Body of pancreas (tissue), 4 donors: ENCODE measurements at regions not wholly inside any gene's neighbourhood (a gene's known extent, or its start where the extent isn't known, plus 50 kb on each side); places are given as distances from the start of the nearest gene placed in this dataset.
A peak's percentile ranks its signal among the peaks of the same experiment; 100 is the strongest.

ENCODE experiments used
- ATAC-seq: fragments of 150-250 bp; one replicate; pipeline ENCODE4 v1.9.1; 2016
- DNase-seq, 4 donors: peaks; one replicate each; pipeline ENCODE4 v3.0.0-alpha.2; 2019
- H3K27ac ChIP-seq, 4 donors: fragments of 200-600 bp; sonication (generic); 1 replicate in 3 of 4; 2 replicates in 1 of 4; pipeline versions ENCODE4 v1.5.1 to v1.6.1; 2016 to 2019; ENCODE audit warnings: mild to moderate bottlenecking in 1 of 4, mixed read lengths in 1 of 4, moderate library complexity in 1 of 4
- H3K27me3 ChIP-seq, 2 donors: fragments of 200-600 bp; sonication (generic); one replicate each; pipeline ENCODE4 v1.6.0; 2016; ENCODE audit warnings: mild to moderate bottlenecking in 1 of 2
- H3K36me3 ChIP-seq, 2 donors: fragments of 200-600 bp; sonication (generic); replicated peaks in 1 of 2; 2 replicates each; pipeline ENCODE4 v1.5.1; 2016; ENCODE audit warnings: low read depth in 2 of 2; ENCODE audit not compliant: insufficient read depth in 1 of 2
- H3K4me1 ChIP-seq: fragments of 200-600 bp; sonication (generic); one replicate; pipeline ENCODE4 v1.6.0; 2016
- H3K4me3 ChIP-seq, 2 donors: fragments of 200-600 bp; sonication (generic); 1 replicate in 1 of 2; 2 replicates in 1 of 2; pipeline ENCODE4 v1.5.1; 2016 to 2019
- H3K9me3 ChIP-seq, 3 donors: fragments of 200-600 bp; sonication (generic); 1 replicate in 2 of 3; 2 replicates in 1 of 3; pipeline ENCODE4 v1.5.1; 2016
- POLR2A ChIP-seq, 3 donors: fragments of 450-650 bp; IDR thresholded peaks; one replicate each; pipeline ENCODE4 v1.6.1; 2016; ENCODE audit warnings: antibody characterized with exemption in 3 of 3, mild to moderate bottlenecking in 2 of 3
- WGBS, 2 donors: methylation state at CpG; one replicate each; pipeline ENCODE4 v1.1.5; 2017; 5-methylcytosine and 5-hydroxymethylcytosine counted together
- intact Hi-C: fragments of 100-400 bp; cut with DNase I; formaldehyde crosslinking; loops from one replicate; pipeline ENCODE4 v1.15.1; 2023
- TF ChIP-seq, protein P1 (sequence below), 7 experiments: fragments of 450-650 bp in 4 of 7; fragments of 200-600 bp in 3 of 7; sonication (generic) in 3 of 7; IDR thresholded peaks; one replicate each; pipeline ENCODE4 v1.5.1; 2016 to 2019; ENCODE audit warnings: antibody characterized with exemption in 7 of 7

DNA sequence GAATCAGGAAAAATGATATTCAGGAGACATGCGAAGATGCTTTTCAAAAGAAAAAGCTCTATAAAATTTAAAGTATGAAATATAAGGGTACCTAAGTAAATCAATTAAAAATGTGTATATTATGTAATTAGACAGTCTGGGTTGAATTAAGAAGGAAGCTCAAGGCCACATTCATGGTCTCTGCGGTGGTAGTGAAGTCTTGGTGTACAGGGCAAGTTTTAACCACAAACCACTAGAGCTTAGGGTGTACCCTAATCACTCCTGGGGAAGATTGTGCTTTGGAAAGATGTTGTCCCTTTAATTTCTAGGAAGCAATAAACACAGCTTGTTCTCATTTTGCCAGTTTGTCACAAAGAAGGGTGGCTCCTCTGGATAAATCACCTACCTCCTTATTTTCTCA, 287.2 kb upstream of the ZNF608 start:
- DNase-seq (no peak), ATAC-seq (no peak)
- peaks cover 16% of the 10 kb centered on the region for H3K4me1 ChIP-seq
- H3K4me3 ChIP-seq, result no peak overlapping the region
- 89 to 90% methylated on average over 2 of the region's 2 CpGs for WGBS, 2 donors
- no peaks in the 10 kb centered on the region for H3K27me3 ChIP-seq
- no peaks in the 10 kb centered on the region for H3K36me3 ChIP-seq
- no peaks in the 10 kb centered on the region for H3K9me3 ChIP-seq
- TF ChIP-seq POLR2A (IDR thresholded peaks at IDR 0.05), result no peak
- TF ChIP-seq, protein P1, sequence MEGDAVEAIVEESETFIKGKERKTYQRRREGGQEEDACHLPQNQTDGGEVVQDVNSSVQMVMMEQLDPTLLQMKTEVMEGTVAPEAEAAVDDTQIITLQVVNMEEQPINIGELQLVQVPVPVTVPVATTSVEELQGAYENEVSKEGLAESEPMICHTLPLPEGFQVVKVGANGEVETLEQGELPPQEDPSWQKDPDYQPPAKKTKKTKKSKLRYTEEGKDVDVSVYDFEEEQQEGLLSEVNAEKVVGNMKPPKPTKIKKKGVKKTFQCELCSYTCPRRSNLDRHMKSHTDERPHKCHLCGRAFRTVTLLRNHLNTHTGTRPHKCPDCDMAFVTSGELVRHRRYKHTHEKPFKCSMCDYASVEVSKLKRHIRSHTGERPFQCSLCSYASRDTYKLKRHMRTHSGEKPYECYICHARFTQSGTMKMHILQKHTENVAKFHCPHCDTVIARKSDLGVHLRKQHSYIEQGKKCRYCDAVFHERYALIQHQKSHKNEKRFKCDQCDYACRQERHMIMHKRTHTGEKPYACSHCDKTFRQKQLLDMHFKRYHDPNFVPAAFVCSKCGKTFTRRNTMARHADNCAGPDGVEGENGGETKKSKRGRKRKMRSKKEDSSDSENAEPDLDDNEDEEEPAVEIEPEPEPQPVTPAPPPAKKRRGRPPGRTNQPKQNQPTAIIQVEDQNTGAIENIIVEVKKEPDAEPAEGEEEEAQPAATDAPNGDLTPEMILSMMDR (IDR thresholded peaks at IDR 0.05), result no peak
- H3K27ac ChIP-seq, result no peak overlapping the region
- intact Hi-C loops, result no loop called here

DNA sequence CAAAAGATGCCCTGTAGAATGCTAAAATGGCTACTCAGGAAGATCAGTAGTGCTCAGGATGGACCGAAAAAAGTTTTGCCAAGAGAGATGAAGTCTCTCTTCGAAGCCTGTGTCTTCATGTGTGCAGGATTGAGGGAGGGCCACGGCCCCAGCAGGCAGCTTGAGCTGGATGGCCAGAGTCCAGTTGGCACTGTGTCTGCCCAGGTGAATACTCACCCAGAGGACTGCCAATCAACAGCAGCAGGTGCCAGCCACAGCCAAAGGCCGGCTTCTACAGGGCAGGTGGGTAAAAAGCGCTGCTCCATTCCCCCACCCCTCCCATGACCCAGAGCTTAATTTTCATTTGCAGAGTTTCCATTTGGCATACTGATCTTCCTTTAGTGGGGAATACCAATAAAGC, 287.9 kb upstream of the ZNF608 start:
- DNase-seq (peak; percentile 79 to 96 (median 90)), ATAC-seq (peak; percentile 81)
- Histone ChIP-seq H3K27me3 (no peaks in the 10 kb centered on the region), H3K4me1 (peaks cover 16% of the 10 kb centered on the region), H3K9me3 (no peaks in the 10 kb centered on the region), H3K36me3 (no peaks in the 10 kb centered on the region), H3K27ac (no peak overlapping the region), H3K4me3 (no peak overlapping the region)
- 28 to 36% methylated on average over 5 of the region's 5 CpGs for WGBS, 2 donors
- intact Hi-C loops, result no loop called here
- no peak for TF ChIP-seq POLR2A (IDR thresholded peaks at IDR 0.05)
- TF ChIP-seq, protein P1 (IDR thresholded peaks at IDR 0.05), result no peak

DNA sequence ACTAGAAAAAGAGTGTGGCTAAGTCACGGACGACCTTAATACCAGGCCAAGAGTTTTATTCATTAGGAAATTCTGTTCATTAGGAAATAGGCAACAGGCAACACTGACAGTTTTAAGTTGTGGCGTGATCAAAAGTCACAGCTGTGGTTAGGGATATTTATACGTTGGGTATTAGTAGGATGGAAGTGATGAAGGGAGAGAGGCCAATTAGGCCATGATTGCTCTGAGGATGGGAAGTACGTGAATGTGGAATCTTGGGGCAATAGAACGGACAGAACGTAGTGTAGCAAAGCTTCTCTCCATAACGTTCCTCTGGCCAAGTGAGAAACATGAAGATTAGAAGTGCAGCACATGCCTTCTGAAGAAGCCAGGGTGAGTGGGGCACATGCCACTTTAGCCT, 290.1 kb upstream of the ZNF608 start:
- Histone ChIP-seq H3K9me3 (no peaks in the 10 kb centered on the region), H3K4me1 (peaks cover 16% of the 10 kb centered on the region), H3K36me3 (no peaks in the 10 kb centered on the region), H3K4me3 (no peak overlapping the region), H3K27ac (no peak overlapping the region), H3K27me3 (no peaks in the 10 kb centered on the region)
- intact Hi-C loops, result no loop called here
- ATAC-seq (no peak), DNase-seq (no peak)
- 92% methylated on average over 8 of the region's 8 CpGs for WGBS, 2 donors
- TF ChIP-seq, protein P1 (IDR thresholded peaks at IDR 0.05), result no peak
- no peak for TF ChIP-seq POLR2A (IDR thresholded peaks at IDR 0.05)

DNA sequence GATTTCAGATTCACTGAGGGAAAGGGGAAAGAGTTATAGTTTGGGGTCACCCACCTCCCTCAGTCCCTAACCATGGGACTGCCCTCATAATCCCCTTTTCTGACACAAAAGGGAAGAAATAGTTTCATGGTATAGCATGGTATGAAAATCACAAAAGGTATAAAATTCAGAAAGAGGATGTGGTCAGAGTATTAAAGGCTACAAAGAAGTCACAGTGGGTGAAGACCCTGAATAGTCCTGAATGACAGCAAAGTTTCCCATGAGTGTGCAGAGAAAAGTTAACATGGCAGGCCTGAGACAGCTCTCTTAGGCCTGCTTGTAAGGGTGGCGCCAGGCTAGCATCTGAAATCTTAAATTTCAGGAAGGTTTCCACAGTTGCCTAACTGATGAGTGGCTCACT, 290.6 kb upstream of the ZNF608 start:
- Histone ChIP-seq H3K27me3 (no peaks in the 10 kb centered on the region), H3K4me3 (no peak overlapping the region), H3K36me3 (no peaks in the 10 kb centered on the region), H3K27ac (no peak overlapping the region), H3K9me3 (no peaks in the 10 kb centered on the region), H3K4me1 (peaks cover 13% of the 10 kb centered on the region)
- TF ChIP-seq, protein P1 (IDR thresholded peaks at IDR 0.05), result no peak
- no peak for TF ChIP-seq POLR2A (IDR thresholded peaks at IDR 0.05)
- intact Hi-C loops, result no loop called here
- 82 to 95% methylated on average over 1 of the region's 1 CpG for WGBS, 2 donors
- no peak for DNase-seq
- ATAC-seq, result no peak

DNA sequence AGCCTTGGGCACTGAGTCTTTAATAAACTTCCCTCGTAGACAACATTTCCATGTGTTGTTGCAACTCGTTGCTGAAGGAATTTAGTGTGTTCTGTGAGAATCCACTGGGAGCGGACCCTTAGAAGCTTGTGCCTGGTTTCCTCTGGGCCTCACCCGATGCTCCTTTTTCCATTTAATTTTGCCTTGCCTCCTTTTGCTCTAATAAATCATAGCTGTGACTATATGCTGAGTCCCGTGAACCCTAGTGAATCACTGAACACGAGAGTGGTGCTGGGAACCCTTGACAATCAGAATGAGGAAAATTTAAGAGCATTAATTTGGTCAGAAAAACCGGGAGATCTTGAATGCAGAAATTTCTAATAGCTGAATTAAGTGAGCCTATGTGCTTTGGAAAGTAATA, 291.1 kb upstream of the ZNF608 start:
- intact Hi-C loops, result no loop called here
- TF ChIP-seq POLR2A (IDR thresholded peaks at IDR 0.05), result no peak
- TF ChIP-seq, protein P1 (IDR thresholded peaks at IDR 0.05), result no peak
- DNase-seq, result no peak
- WGBS, 2 donors, result 92 to 93% methylated on average over 7 of the region's 7 CpGs
- Histone ChIP-seq H3K4me1 (peaks cover 10% of the 10 kb centered on the region), H3K27me3 (no peaks in the 10 kb centered on the region), H3K36me3 (no peaks in the 10 kb centered on the region), H3K27ac (no peak overlapping the region), H3K4me3 (no peak overlapping the region), H3K9me3 (no peaks in the 10 kb centered on the region)
- ATAC-seq, result no peak
